SK-N-SH (cell line): ENCODE measurements at regions not wholly inside any gene's neighbourhood (a gene's known extent, or its start where the extent isn't known, plus 50 kb on each side); places are given as distances from the start of the nearest gene placed in this dataset.

ENCODE experiments used
- CTCF ChIA-PET: fragments of 300-600, 350-600 bp; formaldehyde crosslinking; extraction: SDS; loops from one replicate; lab custom pipeline; 2021; lab: Yijun Ruan, JAX
- POLR2A ChIA-PET: fragments of 350-600 bp; sonication (Branson Sonifier 250); formaldehyde crosslinking; extraction: SDS; loops from one replicate; lab custom pipeline; 2020; ENCODE audit warnings: antibody characterized with exemption, inconsistent platforms; lab: Yijun Ruan, JAX
- DNase-seq: peaks from one replicate; pipeline ENCODE4 v3.0.0; 2012
- H2AFZ ChIP-seq: fragments of 200-600 bp; sonication (generic); 2 replicates; pipeline ENCODE4 v1.8.1; 2016; ENCODE audit warnings: antibody characterized with exemption, mild to moderate bottlenecking, low read depth
- H3F3A ChIP-seq: fragments of 200-600 bp; sonication (generic); replicated peaks from 2 replicates; pipeline ENCODE3; 2016; ENCODE audit warnings: antibody characterized with exemption, mild to moderate bottlenecking; ENCODE audit not compliant: insufficient read depth
- H3K27ac ChIP-seq, 2 experiments: fragments of 200-500 bp in 1 of 2; fragments of 200-600 bp in 1 of 2; sonication (Bioruptor generic) in 1 of 2; sonication (generic), shearing (Covaris generic) in 1 of 2; 2 replicates each; pipeline versions ENCODE4 v1.5.1 to v1.6.1; 2014 to 2016; ENCODE audit warnings: low read depth in 2 of 2, inconsistent platforms in 1 of 2, low read length in 1 of 2, mild to moderate bottlenecking in 1 of 2, mixed read lengths in 1 of 2
- H3K27me3 ChIP-seq: fragments of 200-600 bp; sonication (generic), shearing (Covaris generic); 2 replicates; pipeline ENCODE4 v1.6.1; 2016; ENCODE audit warnings: mixed run types; ENCODE audit not compliant: insufficient read depth
- H3K36me3 ChIP-seq, 2 experiments: fragments of 200-500 bp in 1 of 2; fragments of 200-600 bp in 1 of 2; sonication (Bioruptor generic) in 1 of 2; sonication (generic) in 1 of 2; replicated peaks in 1 of 2; 2 replicates each; pipeline versions ENCODE3 to v1.5.1; 2014 to 2016; ENCODE audit warnings: low read length in 1 of 2, mild to moderate bottlenecking in 1 of 2; ENCODE audit not compliant: insufficient read depth in 2 of 2, control insufficient read depth in 1 of 2
- H3K4me1 ChIP-seq, 2 experiments: fragments of 200-500 bp in 1 of 2; fragments of 200-600 bp in 1 of 2; sonication (Bioruptor generic) in 1 of 2; sonication (generic), shearing (Covaris generic) in 1 of 2; 2 replicates each; pipeline versions ENCODE4 v1.5.1 to v1.6.1; 2014 to 2016; ENCODE audit warnings: low read depth in 1 of 2, low read length in 1 of 2, mixed run types in 1 of 2; ENCODE audit not compliant: insufficient read depth in 2 of 2, control insufficient read depth in 1 of 2
- H3K4me2 ChIP-seq: fragments of 200-600 bp; sonication (generic), shearing (Covaris generic); 2 replicates; pipeline ENCODE4 v1.6.1; 2017; ENCODE audit warnings: mixed run types
- H3K4me3 ChIP-seq, 2 experiments: fragments of 200-500 bp in 1 of 2; fragments of 200-600 bp in 1 of 2; sonication (Bioruptor generic) in 1 of 2; sonication (generic), shearing (Covaris generic) in 1 of 2; 2 replicates each; pipeline versions ENCODE4 v1.5.1 to v1.8.1; 2014 to 2016; ENCODE audit warnings: low read depth in 2 of 2, inconsistent platforms in 1 of 2, low read length in 1 of 2, mild to moderate bottlenecking in 1 of 2, mixed read lengths in 1 of 2, moderate library complexity in 1 of 2
- H3K79me2 ChIP-seq: fragments of 200-600 bp; sonication (generic); 2 replicates; pipeline ENCODE4 v1.8.1; 2017; ENCODE audit warnings: mild to moderate bottlenecking; ENCODE audit not compliant: insufficient read depth
- H3K9ac ChIP-seq: fragments of 200-600 bp; sonication (generic); 2 replicates; pipeline ENCODE4 v1.6.1; 2017; ENCODE audit warnings: mixed run types
- H3K9me2 ChIP-seq: fragments of 200-600 bp; sonication (generic); 2 replicates; pipeline ENCODE4 v1.6.1; 2017; ENCODE audit warnings: mixed run types
- H3K9me3 ChIP-seq: fragments of 200-600 bp; sonication (generic); 2 replicates; pipeline ENCODE4 v1.6.1; 2017; ENCODE audit warnings: mixed run types, mild to moderate bottlenecking, moderate library complexity
- H4K20me1 ChIP-seq: fragments of 200-600 bp; sonication (generic); 2 replicates; pipeline ENCODE4 v1.6.1; 2017; ENCODE audit warnings: mild to moderate bottlenecking, mixed run types; ENCODE audit not compliant: insufficient read depth
- ELF1 ChIP-seq: IDR thresholded peaks from 2 replicates; pipeline ENCODE4 v1.4.0; 2012
- EP300 ChIP-seq, 2 experiments: IDR thresholded peaks; 2 replicates each; pipeline versions ENCODE4 v1.4.0 to v1.6.1; 2012; ENCODE audit warnings: borderline replicate concordance in 1 of 2, low read depth in 1 of 2, low read length in 1 of 2
- FOXJ3 ChIP-seq: sonication (generic); formaldehyde crosslinking; IDR thresholded peaks from 2 replicates; pipeline ENCODE4 v1.5.1; 2020; ENCODE audit warnings: mild to moderate bottlenecking, missing genetic modification reagents
- FOXM1 ChIP-seq: IDR thresholded peaks from 2 replicates; pipeline ENCODE4 v1.4.0; 2012; ENCODE audit warnings: low read depth, mild to moderate bottlenecking
- GABPA ChIP-seq: IDR thresholded peaks from 2 replicates; pipeline ENCODE4 v1.4.0; 2012; ENCODE audit warnings: low read depth, mild to moderate bottlenecking
- GATA2 ChIP-seq: sonication (generic); formaldehyde crosslinking; IDR thresholded peaks from 2 replicates; pipeline ENCODE4 v1.5.0; 2020; ENCODE audit warnings: mild to moderate bottlenecking, missing genetic modification reagents
- PBX3 ChIP-seq: IDR thresholded peaks from 2 replicates; pipeline ENCODE4; 2012
- POLR2AphosphoS5 ChIP-seq: IDR thresholded peaks from 2 replicates; pipeline ENCODE4 v1.6.1; 2012; ENCODE audit warnings: low read depth, low read length
- RCOR1 ChIP-seq: fragments of 150-350 bp; IDR thresholded peaks from 2 replicates; pipeline ENCODE4 v1.6.1; 2017; ENCODE audit warnings: antibody characterized with exemption, low read length
- RXRA ChIP-seq: IDR thresholded peaks from 2 replicates; pipeline ENCODE4 v1.4.0; 2012; ENCODE audit warnings: low read depth, mild to moderate bottlenecking, borderline replicate concordance
- SIN3A ChIP-seq: IDR thresholded peaks from 2 replicates; pipeline ENCODE4 v1.6.1; 2012; ENCODE audit warnings: low read depth, mild to moderate bottlenecking, low read length, moderate library complexity, borderline replicate concordance
- SMC3 ChIP-seq: IDR thresholded peaks from 2 replicates; pipeline ENCODE4 v1.6.1; 2012; ENCODE audit warnings: low read depth, low read length, improper control_type of control experiment
- TCF12 ChIP-seq: IDR thresholded peaks from 2 replicates; pipeline ENCODE4 v1.4.0; 2012
- TEAD4 ChIP-seq: IDR thresholded peaks from 2 replicates; pipeline ENCODE4 v1.4.0; 2012; ENCODE audit warnings: mild to moderate bottlenecking, borderline replicate concordance; ENCODE audit not compliant: insufficient read depth
- USF1 ChIP-seq: IDR thresholded peaks from 2 replicates; pipeline ENCODE4 v1.4.0; 2012; ENCODE audit warnings: low read depth, borderline replicate concordance
- USF2 ChIP-seq: fragments of 150-350 bp; IDR thresholded peaks from 2 replicates; pipeline ENCODE4 v1.6.1; 2017; ENCODE audit warnings: antibody characterized with exemption, low read length, low read depth, borderline replicate concordance
- WGBS: methylation state at CpG from one replicate; pipeline ENCODE4 v1.1.6; 2017; ENCODE audit warnings: low lambda C conversion rate; 5-methylcytosine and 5-hydroxymethylcytosine counted together

DNA sequence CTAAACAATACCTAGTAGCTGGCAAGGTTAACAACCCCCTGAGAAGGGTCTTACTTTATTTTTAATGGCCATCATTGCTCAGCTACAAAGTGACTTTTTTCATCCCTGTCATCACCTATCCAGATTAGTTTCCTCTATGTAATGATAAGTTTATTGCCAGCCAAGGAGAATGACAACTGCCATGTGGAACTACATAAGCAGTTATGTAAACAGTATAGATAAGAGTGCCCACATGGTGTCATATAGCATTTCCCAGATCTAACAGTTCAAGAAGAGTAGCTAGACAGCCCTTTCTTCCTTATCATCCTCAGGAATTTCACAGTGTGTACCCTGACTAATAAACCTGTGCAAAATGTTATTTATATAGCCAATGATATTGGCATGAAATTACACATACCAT lies 240.2 kb upstream of the PIK3C3 start:
- Histone ChIP-seq H3K9me2 (no peaks in the 10 kb centered on the region), H3K27ac (peak overlapping the region in 1 of 2 experiments; percentile 87; a peak in 1 of 4 replicates), H2AFZ (no peak overlapping the region), H3K36me3 (no peaks in the 10 kb centered on the region), H3K4me1 (peaks cover 0 to 3% of the 10 kb centered on the region in 2 experiments; a peak in 2 of 4 replicates), H3K79me2 (no peaks in the 10 kb centered on the region), H3K9ac (no peak overlapping the region), H3K4me3 (no peak overlapping the region), H3K4me2 (no peak overlapping the region), H4K20me1 (no peaks in the 10 kb centered on the region), H3K27me3 (no peaks in the 10 kb centered on the region), H3K9me3 (no peaks in the 10 kb centered on the region), H3F3A (no peaks in the 10 kb centered on the region)
- POLR2A ChIA-PET, result no interaction called here
- CTCF ChIA-PET, result no interaction called here
- TF ChIP-seq ELF1 (no peak), RCOR1 (no peak), RXRA (no peak)
- DNase-seq, result no peak

- H3K9me2 ChIP-seq, result no peaks in the 10 kb centered on the region
- DNase-seq, result no peak
- POLR2A ChIA-PET, result no interaction called here
- peak overlapping the region in 1 of 2 experiments; percentile 87; a peak in 2 of 4 replicates for H3K27ac ChIP-seq
- no peaks in the 10 kb centered on the region for H3K36me3 ChIP-seq
- H3K4me3 ChIP-seq, result no peak overlapping the region
- peaks cover 0 to 3% of the 10 kb centered on the region in 2 experiments; a peak in 2 of 4 replicates for H3K4me1 ChIP-seq
- TF ChIP-seq USF2 (no peak), EP300 (IDR thresholded peaks at IDR 0.05; ENCODE audit: borderline replicate concordance in 1 of 2, low read depth in 1 of 2, low read length in 1 of 2) (peak in 1 of 2 experiments; percentile 60; a peak in 2 of 4 replicates), GATA2 (CRISPR knock-in tag) (peak; percentile 54; the same call in 1 of the 2 replicates), USF1 (no peak), GABPA (no peak)
- no peak overlapping the region for H3K4me2 ChIP-seq
- no peak overlapping the region for H2AFZ ChIP-seq
- no peaks in the 10 kb centered on the region for H3K79me2 ChIP-seq
- no peak overlapping the region for H3K9ac ChIP-seq
- H3F3A ChIP-seq, result no peaks in the 10 kb centered on the region
- no peaks in the 10 kb centered on the region for H3K27me3 ChIP-seq
- WGBS, result 78% methylated on average over 3 of the region's 3 CpGs
- H3K9me3 ChIP-seq, result no peaks in the 10 kb centered on the region
- H4K20me1 ChIP-seq, result no peaks in the 10 kb centered on the region
- CTCF ChIA-PET, result no interaction called here
These were observed 240.8 kb upstream of the PIK3C3 start for GRCh38 chr18:41713969-41714825.

DNA sequence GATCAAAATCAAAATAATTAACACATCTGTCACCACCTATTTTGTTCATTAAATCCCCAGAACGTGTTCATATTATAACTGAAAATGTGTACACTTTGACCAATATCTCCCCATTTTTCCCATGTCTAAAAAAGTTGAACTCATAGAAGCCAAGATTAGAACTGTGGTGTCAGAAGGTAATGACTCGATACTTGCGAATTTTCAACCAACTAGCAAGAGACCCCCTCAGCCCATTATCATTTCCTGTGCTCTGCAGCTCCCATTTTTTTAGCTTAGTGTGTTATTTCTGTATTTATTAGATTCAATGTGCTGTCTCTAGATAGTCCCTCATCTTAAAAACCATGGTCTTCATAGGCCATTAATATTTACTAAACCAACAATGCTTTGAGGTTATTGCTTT lies 248.7 kb upstream of the PIK3C3 start:
- H3K4me1 ChIP-seq, result peaks cover 0 to 11% of the 10 kb centered on the region in 2 experiments; a peak in 2 of 4 replicates
- H4K20me1 ChIP-seq, result no peaks in the 10 kb centered on the region
- 74% methylated on average over 3 of the region's 3 CpGs for WGBS
- no peaks in the 10 kb centered on the region for H3F3A ChIP-seq
- no peak overlapping the region for H3K27ac ChIP-seq
- no peak for TF ChIP-seq RCOR1
- no peak for TF ChIP-seq SIN3A
- TF ChIP-seq TEAD4, result no peak
- no peak for TF ChIP-seq PBX3
- no peak for TF ChIP-seq POLR2AphosphoS5
- TF ChIP-seq SMC3, result no peak
- no peak for TF ChIP-seq USF2
- no peak for TF ChIP-seq ELF1
- no peak for TF ChIP-seq FOXM1
- no peak for TF ChIP-seq TCF12
- no peak for TF ChIP-seq GATA2 (CRISPR knock-in tag)
- no peak for TF ChIP-seq FOXJ3 (CRISPR knock-in tag)
- no peaks in the 10 kb centered on the region for H3K36me3 ChIP-seq
- no peak overlapping the region for H3K4me3 ChIP-seq
- H3K9me2 ChIP-seq, result no peaks in the 10 kb centered on the region
- H3K9ac ChIP-seq, result no peak overlapping the region
- H3K27me3 ChIP-seq, result no peaks in the 10 kb centered on the region
- H3K9me3 ChIP-seq, result no peaks in the 10 kb centered on the region
- no peak overlapping the region for H2AFZ ChIP-seq
- DNase-seq, result no peak
- no peaks in the 10 kb centered on the region for H3K79me2 ChIP-seq
- ChIA-PET POLR2A (no interaction called here), CTCF (interaction anchor here (0.8 kb wide), 1 partner anchor 10 kb away, joined by 4 read pairs; no protein-coding TSS in a partner anchor)
- H3K4me2 ChIP-seq, result no peak overlapping the region
